MG63 (cell line): ENCODE measurements at regions not wholly inside any gene's neighbourhood (a gene's known extent, or its start where the extent isn't known, plus 50 kb on each side); places are given as distances from the start of the nearest gene placed in this dataset.

Source experiments
- DNase-seq: peaks from one replicate; pipeline ENCODE4 v3.0.0-alpha.2; 2020
- H3K27me3 ChIP-seq: fragments of 250-450 bp; sonication (Bioruptor Pico); 2 replicates; pipeline ENCODE4 v1.5.1; 2020; ENCODE audit warnings: mild to moderate bottlenecking, moderate library complexity
- H3K36me3 ChIP-seq: fragments of 250-450 bp; sonication (Bioruptor Pico); 2 replicates; pipeline ENCODE4 v1.5.1; 2020; ENCODE audit warnings: mild to moderate bottlenecking, moderate library complexity
- H3K4me3 ChIP-seq: fragments of 250-450 bp; sonication (Bioruptor Pico); 2 replicates; pipeline ENCODE4 v1.5.1; 2020; ENCODE audit warnings: mild to moderate bottlenecking, moderate library complexity
- H3K9me3 ChIP-seq: fragments of 250-450 bp; sonication (Bioruptor Pico); 2 replicates; pipeline ENCODE4 v1.5.1; 2020; ENCODE audit warnings: mild to moderate bottlenecking, moderate library complexity

GRCh38 chr18:34028324-34028723, 196.4 kb downstream of the NOL4 start:
- Histone ChIP-seq H3K9me3 (no peaks in the 10 kb centered on the region), H3K27me3 (no peaks in the 10 kb centered on the region), H3K36me3 (no peaks in the 10 kb centered on the region), H3K4me3 (no peak overlapping the region)
- DNase-seq, result peak; percentile 25

GRCh38 chr18:34025191-34025801, 199.4 kb downstream of the NOL4 start:
- DNase-seq, result no peak
- Histone ChIP-seq H3K27me3 (no peaks in the 10 kb centered on the region), H3K36me3 (no peaks in the 10 kb centered on the region), H3K9me3 (no peaks in the 10 kb centered on the region), H3K4me3 (no peak overlapping the region)

- Histone ChIP-seq H3K36me3 (no peaks in the 10 kb centered on the region), H3K4me3 (no peak overlapping the region), H3K9me3 (no peaks in the 10 kb centered on the region), H3K27me3 (no peaks in the 10 kb centered on the region)
- no peak for DNase-seq
These were observed 201.2 kb downstream of the NOL4 start for GRCh38 chr18:34023471-34023870.

- DNase-seq, result no peak
- H3K9me3 ChIP-seq, result no peaks in the 10 kb centered on the region
- H3K4me3 ChIP-seq, result no peak overlapping the region
- H3K36me3 ChIP-seq, result no peaks in the 10 kb centered on the region
- no peaks in the 10 kb centered on the region for H3K27me3 ChIP-seq
These were observed 206.4 kb downstream of the NOL4 start for GRCh38 chr18:34018336-34018735.

GRCh38 chr18:34003687-34004086, 221.0 kb downstream of the NOL4 start:
- DNase-seq, result no peak

GRCh38 chr18:34002130-34002529, 222.6 kb downstream of the NOL4 start:
- Histone ChIP-seq H3K27me3 (no peaks in the 10 kb centered on the region), H3K4me3 (no peak overlapping the region), H3K9me3 (no peaks in the 10 kb centered on the region), H3K36me3 (no peaks in the 10 kb centered on the region)
- no peak for DNase-seq

More at GRCh38 chr18:34003687-34004086, 221.0 kb downstream of the NOL4 start:
- H3K36me3 ChIP-seq, result no peaks in the 10 kb centered on the region
- no peak overlapping the region for H3K4me3 ChIP-seq
- H3K9me3 ChIP-seq, result no peaks in the 10 kb centered on the region
- H3K27me3 ChIP-seq, result no peaks in the 10 kb centered on the region

GRCh38 chr18:34001376-34001775, 223.3 kb downstream of the NOL4 start:
- DNase-seq, result no peak
- no peaks in the 10 kb centered on the region for H3K36me3 ChIP-seq
- H3K9me3 ChIP-seq, result no peaks in the 10 kb centered on the region
- no peak overlapping the region for H3K4me3 ChIP-seq
- no peaks in the 10 kb centered on the region for H3K27me3 ChIP-seq

GRCh38 chr18:33987206-33987605, 237.5 kb downstream of the NOL4 start:
- H3K4me3 ChIP-seq, result no peak overlapping the region
- no peaks in the 10 kb centered on the region for H3K27me3 ChIP-seq
- no peak for DNase-seq

GRCh38 chr18:33983126-33983525, 241.6 kb downstream of the NOL4 start:
- H3K4me3 ChIP-seq, result no peak overlapping the region
- no peaks in the 10 kb centered on the region for H3K27me3 ChIP-seq
- H3K9me3 ChIP-seq, result no peaks in the 10 kb centered on the region
- no peak for DNase-seq
- H3K36me3 ChIP-seq, result no peaks in the 10 kb centered on the region

More at GRCh38 chr18:33987206-33987605, 237.5 kb downstream of the NOL4 start:
- Histone ChIP-seq H3K36me3 (no peaks in the 10 kb centered on the region), H3K9me3 (no peaks in the 10 kb centered on the region)

- no peak overlapping the region for H3K4me3 ChIP-seq
- no peak for DNase-seq
- no peaks in the 10 kb centered on the region for H3K27me3 ChIP-seq
- no peaks in the 10 kb centered on the region for H3K9me3 ChIP-seq
- no peaks in the 10 kb centered on the region for H3K36me3 ChIP-seq
These were observed 264.3 kb downstream of the NOL4 start for GRCh38 chr18:33960417-33960816.

- Histone ChIP-seq H3K27me3 (no peaks in the 10 kb centered on the region), H3K9me3 (no peaks in the 10 kb centered on the region), H3K36me3 (no peaks in the 10 kb centered on the region), H3K4me3 (no peak overlapping the region)
- no peak for DNase-seq
These were observed 265.1 kb downstream of the NOL4 start for GRCh38 chr18:33959609-33960008.

- Histone ChIP-seq H3K4me3 (no peak overlapping the region), H3K9me3 (no peaks in the 10 kb centered on the region), H3K36me3 (no peaks in the 10 kb centered on the region), H3K27me3 (no peaks in the 10 kb centered on the region)
- DNase-seq, result no peak
These were observed 267.0 kb downstream of the NOL4 start for GRCh38 chr18:33957707-33958106.

GRCh38 chr18:33951031-33951430, 273.7 kb downstream of the NOL4 start:
- no peaks in the 10 kb centered on the region for H3K27me3 ChIP-seq
- no peaks in the 10 kb centered on the region for H3K36me3 ChIP-seq
- no peak for DNase-seq
- no peaks in the 10 kb centered on the region for H3K9me3 ChIP-seq
- no peak overlapping the region for H3K4me3 ChIP-seq

- no peak for DNase-seq
- H3K36me3 ChIP-seq, result no peaks in the 10 kb centered on the region
- no peaks in the 10 kb centered on the region for H3K27me3 ChIP-seq
- no peaks in the 10 kb centered on the region for H3K9me3 ChIP-seq
- H3K4me3 ChIP-seq, result no peak overlapping the region
These were observed 278.4 kb downstream of the NOL4 start for GRCh38 chr18:33946336-33946735.

GRCh38 chr18:33944493-33944892, 280.2 kb downstream of the NOL4 start:
- H3K9me3 ChIP-seq, result no peaks in the 10 kb centered on the region
- no peak overlapping the region for H3K4me3 ChIP-seq
- DNase-seq, result no peak
- no peaks in the 10 kb centered on the region for H3K27me3 ChIP-seq
- no peaks in the 10 kb centered on the region for H3K36me3 ChIP-seq

GRCh38 chr18:33937270-33937816, 287.4 kb downstream of the NOL4 start:
- Histone ChIP-seq H3K9me3 (no peaks in the 10 kb centered on the region), H3K36me3 (no peaks in the 10 kb centered on the region), H3K4me3 (no peak overlapping the region), H3K27me3 (no peaks in the 10 kb centered on the region)
- no peak for DNase-seq

- no peaks in the 10 kb centered on the region for H3K36me3 ChIP-seq
- no peaks in the 10 kb centered on the region for H3K27me3 ChIP-seq
- DNase-seq, result no peak
- H3K9me3 ChIP-seq, result no peaks in the 10 kb centered on the region
- no peak overlapping the region for H3K4me3 ChIP-seq
These were observed 290.5 kb downstream of the NOL4 start for GRCh38 chr18:33934258-33934657.

GRCh38 chr18:33928231-33928630, 296.5 kb downstream of the NOL4 start:
- H3K36me3 ChIP-seq, result no peaks in the 10 kb centered on the region
- DNase-seq, result no peak
- H3K27me3 ChIP-seq, result no peaks in the 10 kb centered on the region
- no peaks in the 10 kb centered on the region for H3K9me3 ChIP-seq
- no peak overlapping the region for H3K4me3 ChIP-seq
